ENCODE measurements at regions not wholly inside any gene's neighbourhood (a gene's known extent, or its start where the extent isn't known, plus 50 kb on each side); places are given as distances from the start of the nearest gene placed in this dataset.

DNA sequence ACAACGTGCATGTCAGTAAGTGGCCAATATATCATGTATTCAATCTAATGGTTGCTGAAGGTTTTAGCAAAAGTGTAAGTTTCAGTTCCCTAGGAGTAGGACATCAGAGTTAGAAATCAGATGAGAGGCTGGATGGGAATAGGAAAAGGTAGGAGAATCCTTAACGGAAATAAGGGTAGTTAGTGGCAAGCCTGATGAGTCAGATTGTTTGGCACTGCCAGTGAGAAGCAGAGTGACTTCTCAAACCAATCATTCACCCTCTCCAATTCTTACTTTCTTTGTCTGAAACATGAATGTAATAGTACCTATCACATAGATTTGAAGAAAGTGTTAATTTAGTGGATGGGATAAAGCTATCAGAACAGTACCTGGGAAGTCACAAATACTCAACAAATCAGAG, 894.0 kb downstream of the NTRK3 start:
- H4K8ac ChIP-seq (ENCODE audit: extremely low read depth, insufficient read depth, low read length) = no peak overlapping the region
- no peak overlapping the region for H3K4me3 ChIP-seq (ENCODE audit: extremely low read depth in 1 of 4, insufficient read depth in 2 of 4, low read depth in 3 of 4, low read length in 4 of 4)
- H3K27me3 ChIP-seq (replicated peaks in 1 of 4; ENCODE audit: control insufficient read depth in 3 of 4, extremely low read depth in 1 of 4, insufficient read depth in 3 of 4, low read length in 3 of 4) = no peaks in the 10 kb centered on the region
- H4K91ac ChIP-seq (replicated peaks; ENCODE audit: insufficient read length, low read length) = no peak overlapping the region
- no peaks in the 10 kb centered on the region for H3K9me3 ChIP-seq (ENCODE audit: insufficient read depth in 2 of 2, low read depth in 1 of 2, low read length in 1 of 2)
- POLR2A ChIA-PET (ENCODE audit: partially characterized antibody) = no interaction called here
- H3K79me2 ChIP-seq (ENCODE audit: control insufficient read depth in 1 of 2, insufficient read depth in 2 of 2, low read length in 2 of 2) = no peaks in the 10 kb centered on the region
- H2BK15ac ChIP-seq (ENCODE audit: low read length) = no peak overlapping the region
- no peak overlapping the region for H3K18ac ChIP-seq (ENCODE audit: extremely low read depth, low read length)
- H2BK12ac ChIP-seq (ENCODE audit: low read depth, low read length) = no peak overlapping the region
- no peak for FAIRE-seq
- no peak overlapping the region for H2BK120ac ChIP-seq (replicated peaks; ENCODE audit: low read depth, low read length)
- no peak overlapping the region for H2AK5ac ChIP-seq (ENCODE audit: low read depth, low read length)
- H3K14ac ChIP-seq (ENCODE audit: insufficient read length) = no peak overlapping the region
- no peak for DNase-seq (ENCODE audit: low read depth in 1 of 2, low spot score in 2 of 2)
- no peak overlapping the region for H3K9ac ChIP-seq (replicated peaks in 1 of 4; ENCODE audit: extremely low read depth in 1 of 4, low read depth in 3 of 4, low read length in 3 of 4)
- no peak overlapping the region for H3K4me2 ChIP-seq (ENCODE audit: insufficient read depth in 1 of 2, low read depth in 2 of 2, low read length in 2 of 2)
- peaks cover 0 to 5% (median 0%) of the 10 kb centered on the region in 4 experiments; a peak in 1 of 7 replicates for H3K4me1 ChIP-seq (replicated peaks in 1 of 4; ENCODE audit: control insufficient read depth in 3 of 4, insufficient read depth in 4 of 4, low read length in 3 of 4)
- H2BK20ac ChIP-seq (ENCODE audit: low read length) = no peak overlapping the region
- H4K20me1 ChIP-seq (replicated peaks in 1 of 2; ENCODE audit: control insufficient read depth in 1 of 2, insufficient read depth in 2 of 2, low read length in 2 of 2) = no peaks in the 10 kb centered on the region
- H2BK5ac ChIP-seq (ENCODE audit: low read depth, low read length) = no peak overlapping the region
- no peak overlapping the region for H3K27ac ChIP-seq (ENCODE audit: low read depth, low read length)
- no peak overlapping the region for H2AFZ ChIP-seq (ENCODE audit: low read length)
- H3K79me1 ChIP-seq (ENCODE audit: low read depth, low read length) = no peaks in the 10 kb centered on the region
- no peak overlapping the region for H3K23ac ChIP-seq (ENCODE audit: insufficient read length)
- CTCF ChIA-PET (ENCODE audit: partially characterized antibody) = interaction anchor here (1.1 kb wide), 1 partner anchor 444 kb away, joined by 3 read pairs; no protein-coding TSS in a partner anchor
- H3K4ac ChIP-seq (replicated peaks; ENCODE audit: insufficient read length, low read depth, low read length) = no peak overlapping the region
- H3K36me3 ChIP-seq (ENCODE audit: control insufficient read depth in 2 of 4, insufficient read depth in 4 of 4, low read length in 3 of 4) = no peaks in the 10 kb centered on the region
- WGBS, 2 experiments (ENCODE audit: extremely low coverage in 1 of 2, insufficient coverage in 1 of 2, insufficient read length in 1 of 2, insufficient replicate concordance in 2 of 2, low coverage in 1 of 2, low lambda C conversion rate in 2 of 2, missing lambda C conversion rate in 1 of 2) = 93% methylated on average over 2 of the region's 2 CpGs; no CpG with 5 or more reads in 1 of the 2 experiments
- H4K5ac ChIP-seq (ENCODE audit: insufficient read length, low read depth, low read length) = no peak overlapping the region
- no peak overlapping the region for H3K56ac ChIP-seq (replicated peaks; ENCODE audit: insufficient read length, low read depth, low read length)
- no peaks in the 10 kb centered on the region; the same call in 1 of the 2 replicates for H3K23me2 ChIP-seq (ENCODE audit: low read depth, low read length)
- TF ChIP-seq CBX5 (IDR thresholded peaks at IDR 0.05; ENCODE audit: low read depth, low read length) = no peak
